Right atrium auricular region (tissue), 2 donors: ENCODE measurements at regions not wholly inside any gene's neighbourhood (a gene's known extent, or its start where the extent isn't known, plus 50 kb on each side); places are given as distances from the start of the nearest gene placed in this dataset.

ENCODE experiments used
- DNase-seq: peaks from one replicate; pipeline ENCODE4 v3.0.0-alpha.2; 2019; ENCODE audit warnings: low spot score
- H3K27ac ChIP-seq, 2 donors: fragments of 200-600 bp; sonication (generic); 1 replicate in 1 of 2; 2 replicates in 1 of 2; pipeline ENCODE4 v1.5.1; 2016 to 2019
- H3K27me3 ChIP-seq, 2 donors: fragments of 200-600 bp; sonication (generic); one replicate each; pipeline versions ENCODE4 v1.5.1 to v1.6.0; 2017 to 2019
- H3K36me3 ChIP-seq: fragments of 200-600 bp; sonication (generic); one replicate; pipeline ENCODE4 v1.5.1; 2016
- H3K4me1 ChIP-seq, 2 donors: fragments of 200-600 bp; sonication (generic); one replicate each; pipeline versions ENCODE4 v1.5.1 to v1.6.0; 2017 to 2019
- H3K4me3 ChIP-seq, 2 donors: fragments of 200-600 bp; sonication (generic); 1 replicate in 1 of 2; 2 replicates in 1 of 2; pipeline ENCODE4 v1.5.1; 2017 to 2019; ENCODE audit warnings: mild to moderate bottlenecking in 1 of 2, moderate library complexity in 1 of 2
- H3K9me3 ChIP-seq, 2 donors: fragments of 200-600 bp; sonication (generic); one replicate each; pipeline ENCODE4 v1.5.1; 2019
- TF ChIP-seq, protein P1 (sequence below), 2 donors: fragments of 200-600 bp; sonication (generic); IDR thresholded peaks; one replicate each; pipeline ENCODE4 v1.5.1; 2019; ENCODE audit warnings: antibody characterized with exemption in 2 of 2

DNA sequence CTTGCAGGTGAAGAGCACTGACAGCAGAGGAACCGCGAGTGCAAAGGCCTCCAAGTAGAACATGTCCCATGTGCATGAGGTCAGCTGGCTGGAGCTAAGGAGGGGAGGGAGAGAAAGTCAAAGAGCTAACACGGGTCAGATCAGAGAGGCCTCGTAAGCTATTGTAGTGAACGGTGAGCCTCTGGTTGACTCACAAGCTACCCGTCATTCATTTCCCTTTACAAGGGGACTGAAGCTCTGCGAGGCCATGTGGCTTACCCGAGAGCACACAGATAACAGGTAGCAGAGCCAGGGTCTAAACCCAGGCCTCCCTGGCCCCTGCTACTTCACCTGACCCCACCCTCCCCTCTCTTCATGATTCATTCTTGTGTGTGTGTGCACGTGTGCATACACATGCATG is 152.7 kb upstream of the ADRA1B start:
- Histone ChIP-seq H3K36me3 (no peaks in the 10 kb centered on the region), H3K9me3 (no peaks in the 10 kb centered on the region), H3K4me1 (peaks cover 0 to 12% of the 10 kb centered on the region in 2 donors), H3K4me3 (no peak overlapping the region), H3K27me3 (no peaks in the 10 kb centered on the region), H3K27ac (no peak overlapping the region)
- no peak for DNase-seq
- TF ChIP-seq, protein P1, sequence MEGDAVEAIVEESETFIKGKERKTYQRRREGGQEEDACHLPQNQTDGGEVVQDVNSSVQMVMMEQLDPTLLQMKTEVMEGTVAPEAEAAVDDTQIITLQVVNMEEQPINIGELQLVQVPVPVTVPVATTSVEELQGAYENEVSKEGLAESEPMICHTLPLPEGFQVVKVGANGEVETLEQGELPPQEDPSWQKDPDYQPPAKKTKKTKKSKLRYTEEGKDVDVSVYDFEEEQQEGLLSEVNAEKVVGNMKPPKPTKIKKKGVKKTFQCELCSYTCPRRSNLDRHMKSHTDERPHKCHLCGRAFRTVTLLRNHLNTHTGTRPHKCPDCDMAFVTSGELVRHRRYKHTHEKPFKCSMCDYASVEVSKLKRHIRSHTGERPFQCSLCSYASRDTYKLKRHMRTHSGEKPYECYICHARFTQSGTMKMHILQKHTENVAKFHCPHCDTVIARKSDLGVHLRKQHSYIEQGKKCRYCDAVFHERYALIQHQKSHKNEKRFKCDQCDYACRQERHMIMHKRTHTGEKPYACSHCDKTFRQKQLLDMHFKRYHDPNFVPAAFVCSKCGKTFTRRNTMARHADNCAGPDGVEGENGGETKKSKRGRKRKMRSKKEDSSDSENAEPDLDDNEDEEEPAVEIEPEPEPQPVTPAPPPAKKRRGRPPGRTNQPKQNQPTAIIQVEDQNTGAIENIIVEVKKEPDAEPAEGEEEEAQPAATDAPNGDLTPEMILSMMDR (IDR thresholded peaks at IDR 0.05), result no peak

DNA sequence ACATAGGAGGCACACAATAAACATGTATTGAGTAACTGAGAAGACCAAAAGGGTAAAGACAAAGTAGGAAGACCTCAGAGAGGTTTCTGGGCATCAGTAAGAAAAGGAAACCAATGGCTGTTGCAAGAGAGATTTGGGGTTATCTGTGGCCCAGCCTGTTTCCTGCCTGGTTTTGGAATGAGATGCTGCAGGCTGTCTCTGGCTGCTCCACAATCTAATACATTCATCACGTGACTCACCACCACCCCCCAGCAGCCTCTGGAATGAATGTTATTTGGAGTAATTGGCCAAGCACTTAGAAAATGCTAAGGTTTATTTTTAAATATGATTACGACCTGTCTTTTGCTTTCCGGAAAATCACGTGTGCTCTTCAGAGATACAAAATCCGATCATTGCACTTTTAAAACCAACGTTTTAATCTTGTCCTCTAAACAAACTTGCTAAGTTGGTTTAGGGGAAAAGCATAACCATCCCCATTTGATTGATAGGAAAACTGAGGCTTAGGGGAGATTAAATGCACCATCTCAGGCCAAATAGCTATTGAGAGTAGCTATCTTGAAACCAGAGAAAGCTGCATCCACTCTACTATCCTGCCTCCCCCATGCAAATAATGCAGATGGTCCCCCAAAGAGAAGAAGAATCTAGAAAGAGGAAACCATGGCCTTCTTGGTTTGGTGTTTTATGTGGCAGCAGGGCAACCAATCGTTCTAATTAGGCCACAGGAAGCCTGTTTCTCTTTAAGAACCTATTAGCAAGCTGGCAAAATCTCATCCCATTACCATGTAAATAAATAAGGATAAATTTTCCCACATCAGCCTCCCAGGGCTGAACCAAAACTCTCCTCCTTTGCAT is 151.8 kb upstream of the ADRA1B start:
- Histone ChIP-seq H3K4me1 (peaks cover 0 to 12% of the 10 kb centered on the region in 2 donors), H3K27ac (peak overlapping the region in 1 of 2 donors; percentile 12), H3K4me3 (no peak overlapping the region), H3K36me3 (no peaks in the 10 kb centered on the region), H3K9me3 (no peaks in the 10 kb centered on the region), H3K27me3 (no peaks in the 10 kb centered on the region)
- TF ChIP-seq, protein P1 (IDR thresholded peaks at IDR 0.05), result no peak
- DNase-seq, result no peak

DNA sequence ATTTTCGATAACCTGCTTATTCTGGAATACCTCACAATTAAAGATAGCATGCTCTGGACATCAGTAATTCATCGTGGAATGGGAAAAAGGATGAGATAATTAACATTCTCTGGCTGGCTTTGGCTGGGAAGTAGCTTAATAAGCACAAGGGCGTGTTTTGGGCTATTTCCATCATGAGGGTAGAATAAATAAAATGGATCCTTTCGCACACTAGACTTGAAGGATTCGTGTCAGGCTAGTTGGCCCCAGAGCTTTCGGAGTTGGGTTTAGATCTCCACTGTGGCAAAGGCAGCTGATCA is 151.2 kb upstream of the ADRA1B start:
- Histone ChIP-seq H3K27ac (peak overlapping the region in 1 of 2 donors; percentile 12), H3K9me3 (no peaks in the 10 kb centered on the region), H3K4me3 (no peak overlapping the region), H3K36me3 (no peaks in the 10 kb centered on the region), H3K4me1 (peaks cover 0 to 12% of the 10 kb centered on the region in 2 donors), H3K27me3 (no peaks in the 10 kb centered on the region)
- DNase-seq, result no peak
- TF ChIP-seq, protein P1 (IDR thresholded peaks at IDR 0.05), result no peak

DNA sequence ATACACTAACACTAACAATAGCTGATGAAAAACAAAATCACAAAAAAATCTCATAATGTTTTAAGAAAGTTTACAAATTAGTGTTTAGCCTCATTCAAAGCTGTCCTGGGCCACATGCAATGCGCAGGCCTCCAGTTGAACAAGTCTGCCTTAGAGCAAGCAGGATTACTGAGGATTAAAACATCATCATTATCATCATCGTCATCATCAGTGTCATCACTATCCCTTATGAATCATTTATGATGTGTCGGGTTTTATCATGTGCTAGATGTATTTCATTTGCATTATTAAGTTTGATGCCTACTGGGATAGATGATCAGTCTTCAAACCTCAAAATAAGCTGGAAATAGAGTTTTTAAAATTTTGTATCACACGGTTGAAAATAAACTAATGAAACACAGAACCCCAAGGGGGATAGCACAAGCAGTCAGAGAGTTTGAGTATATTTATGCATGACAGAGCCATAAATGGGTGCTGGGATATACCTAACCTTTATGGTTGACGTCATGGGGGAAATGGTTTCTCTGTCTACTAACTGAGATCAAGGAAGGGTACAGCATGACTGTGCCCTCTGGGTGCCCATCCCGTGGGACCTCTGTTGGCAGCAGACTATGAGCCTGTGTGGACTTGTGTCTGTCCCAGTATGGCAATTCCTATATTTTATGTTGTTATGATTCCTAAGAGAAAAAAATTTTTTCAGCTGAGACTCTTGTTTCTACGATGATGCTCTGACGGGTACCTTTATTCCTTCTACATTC is 150.3 kb upstream of the ADRA1B start:
- TF ChIP-seq, protein P1 (IDR thresholded peaks at IDR 0.05), result no peak
- DNase-seq, result no peak
- H3K27ac ChIP-seq, result no peak overlapping the region

DNA sequence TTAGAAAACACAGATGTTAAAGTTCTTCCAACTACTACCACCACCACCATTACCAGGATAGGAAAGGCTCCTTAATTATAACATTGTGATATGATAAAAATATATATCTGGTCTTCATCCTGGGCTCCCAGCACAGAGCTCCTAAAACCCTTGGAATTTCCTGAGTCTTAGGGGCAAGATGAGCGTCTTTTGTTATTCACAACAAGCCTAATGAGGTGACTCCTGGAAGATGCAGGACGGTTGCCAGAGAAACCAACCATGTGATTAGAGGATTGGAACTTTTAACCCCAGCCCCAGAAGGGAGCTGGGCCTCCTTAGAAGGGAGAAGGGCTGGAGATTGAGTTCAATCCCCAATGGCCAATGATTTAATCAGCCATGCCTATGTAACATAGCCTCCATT is 148.0 kb upstream of the ADRA1B start:
- TF ChIP-seq, protein P1 (IDR thresholded peaks at IDR 0.05), result no peak
- Histone ChIP-seq H3K4me3 (no peak overlapping the region), H3K27me3 (no peaks in the 10 kb centered on the region), H3K9me3 (no peaks in the 10 kb centered on the region), H3K36me3 (no peaks in the 10 kb centered on the region), H3K27ac (no peak overlapping the region), H3K4me1 (peaks cover 0 to 12% of the 10 kb centered on the region in 2 donors)
- no peak for DNase-seq

More for the DNA sequence above, 150.3 kb upstream of the ADRA1B start:
- no peaks in the 10 kb centered on the region for H3K27me3 ChIP-seq
- H3K9me3 ChIP-seq, result no peaks in the 10 kb centered on the region
- H3K4me1 ChIP-seq, result peaks cover 0 to 12% of the 10 kb centered on the region in 2 donors
- no peaks in the 10 kb centered on the region for H3K36me3 ChIP-seq
- H3K4me3 ChIP-seq, result no peak overlapping the region
